Ammon's horn (tissue), 1 donor: ENCODE measurements at regions not wholly inside any gene's neighbourhood (a gene's known extent, or its start where the extent isn't known, plus 50 kb on each side); places are given as distances from the start of the nearest gene placed in this dataset.

Experiments
- DNase-seq: peaks from one replicate; pipeline ENCODE4 v3.0.0-alpha.2; 2016; ENCODE audit warnings: low spot score

GRCh38 chr4:25531272-25531671, 124.4 kb upstream of the SLC34A2 start:
- DNase-seq = no peak

GRCh38 chr4:25532591-25532990, 123.1 kb upstream of the SLC34A2 start:
- DNase-seq = peak; percentile 12

- DNase-seq = no peak
These were observed 122.4 kb upstream of the SLC34A2 start for GRCh38 chr4:25533256-25533655.

GRCh38 chr4:25535278-25535677, 120.4 kb upstream of the SLC34A2 start:
- peak; percentile 29 for DNase-seq

GRCh38 chr4:25535701-25536473, 119.8 kb upstream of the SLC34A2 start:
- DNase-seq = no peak

- DNase-seq = no peak
These were observed 118.9 kb upstream of the SLC34A2 start for GRCh38 chr4:25536564-25537320.

GRCh38 chr4:25538430-25538829, 117.2 kb upstream of the SLC34A2 start:
- no peak for DNase-seq

GRCh38 chr4:25539241-25539640, 116.4 kb upstream of the SLC34A2 start:
- no peak for DNase-seq

- DNase-seq = no peak
These were observed 114.9 kb upstream of the SLC34A2 start for GRCh38 chr4:25540734-25541133.

- DNase-seq = no peak
These were observed 108.3 kb upstream of the SLC34A2 start for GRCh38 chr4:25547343-25547742.

GRCh38 chr4:25549413-25549812, 106.2 kb upstream of the SLC34A2 start:
- no peak for DNase-seq

- no peak for DNase-seq
These were observed 105.1 kb upstream of the SLC34A2 start for GRCh38 chr4:25550376-25551030.

- DNase-seq = no peak
These were observed 104.0 kb upstream of the SLC34A2 start for GRCh38 chr4:25551605-25552004.

GRCh38 chr4:25552580-25553271, 102.9 kb upstream of the SLC34A2 start:
- DNase-seq = peak; percentile 55

GRCh38 chr4:25559508-25559907, 96.1 kb upstream of the SLC34A2 start:
- DNase-seq = no peak

- no peak for DNase-seq
These were observed 95.0 kb upstream of the SLC34A2 start for GRCh38 chr4:25560605-25561004.

- DNase-seq = no peak
These were observed 92.5 kb upstream of the SLC34A2 start for GRCh38 chr4:25563071-25563564.

- DNase-seq = no peak
These were observed 90.8 kb upstream of the SLC34A2 start for GRCh38 chr4:25564836-25565235.

- no peak for DNase-seq
These were observed 88.4 kb upstream of the SLC34A2 start for GRCh38 chr4:25567253-25567652.

- no peak for DNase-seq
These were observed 85.9 kb upstream of the SLC34A2 start for GRCh38 chr4:25569716-25570115.

GRCh38 chr4:25575611-25576010, 80.0 kb upstream of the SLC34A2 start:
- no peak for DNase-seq

GRCh38 chr4:25578432-25578831, 77.2 kb upstream of the SLC34A2 start:
- DNase-seq = peak; percentile 31
